ENCODE measurements at regions not wholly inside any gene's neighbourhood (a gene's known extent, or its start where the extent isn't known, plus 50 kb on each side); places are given as distances from the start of the nearest gene placed in this dataset.
"Not testable (repeated sequence)": the region's sequence is repeated elsewhere in the genome, so short reads cannot be mapped to it uniquely, and the experiment has no call there.

DNA sequence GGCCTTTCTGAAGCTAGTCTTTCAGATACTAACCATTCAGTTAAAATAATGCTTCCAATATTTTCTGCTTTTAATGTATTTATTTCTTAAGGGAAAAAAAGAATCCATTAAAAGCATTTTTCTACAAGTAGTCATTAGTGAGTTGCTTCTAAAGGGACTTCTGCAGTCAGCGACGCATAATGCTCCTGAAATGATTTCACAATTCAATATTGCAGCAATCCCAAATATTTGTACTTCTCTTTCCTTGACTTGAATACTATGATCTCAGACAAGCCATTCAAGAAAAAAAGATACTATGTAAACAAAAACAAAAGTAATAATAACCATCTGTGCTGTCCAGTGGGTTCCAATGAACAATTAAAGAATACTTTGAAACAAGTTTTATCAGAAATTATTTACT lies 681.0 kb downstream of the DIPK2A start:
- no peak for FAIRE-seq

DNA sequence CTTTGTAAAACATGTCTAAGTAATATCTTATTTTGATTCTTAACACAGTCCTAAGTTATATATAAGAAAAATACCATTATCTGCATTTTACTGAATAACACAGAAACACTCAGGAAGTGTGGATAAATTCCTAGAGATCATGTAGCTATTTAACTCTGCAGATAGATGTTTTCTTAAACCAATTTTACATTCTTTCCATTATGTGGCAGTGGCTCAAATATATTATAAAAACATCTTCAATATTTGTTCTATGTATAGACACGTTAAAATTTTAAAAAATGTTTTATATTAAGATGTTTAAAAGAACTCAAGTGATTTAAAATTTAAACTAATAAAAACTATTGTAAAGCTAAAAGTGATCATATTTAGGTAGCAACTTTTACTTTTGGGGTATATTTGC lies 683.8 kb downstream of the DIPK2A start:
- FAIRE-seq = no peak

DNA sequence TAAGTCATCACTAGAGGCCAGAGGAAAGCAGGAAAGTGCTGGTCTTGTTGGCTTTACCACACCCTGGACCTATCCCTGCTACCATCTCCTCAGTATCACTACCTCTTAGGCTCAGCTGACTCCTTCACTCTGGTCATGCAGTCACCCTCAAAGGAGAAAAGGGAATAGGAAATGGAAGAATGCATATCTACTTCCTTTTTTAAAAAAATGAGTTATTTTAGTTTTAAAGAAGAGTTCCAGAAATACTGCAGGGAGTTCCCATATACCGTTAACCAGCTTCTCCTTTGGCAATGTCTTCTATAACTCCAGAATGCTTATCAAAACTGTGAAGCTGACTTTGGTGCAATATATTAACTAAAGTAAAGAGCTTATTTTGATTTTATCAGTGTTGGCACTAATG lies 688.6 kb downstream of the DIPK2A start:
- FAIRE-seq = no peak

DNA sequence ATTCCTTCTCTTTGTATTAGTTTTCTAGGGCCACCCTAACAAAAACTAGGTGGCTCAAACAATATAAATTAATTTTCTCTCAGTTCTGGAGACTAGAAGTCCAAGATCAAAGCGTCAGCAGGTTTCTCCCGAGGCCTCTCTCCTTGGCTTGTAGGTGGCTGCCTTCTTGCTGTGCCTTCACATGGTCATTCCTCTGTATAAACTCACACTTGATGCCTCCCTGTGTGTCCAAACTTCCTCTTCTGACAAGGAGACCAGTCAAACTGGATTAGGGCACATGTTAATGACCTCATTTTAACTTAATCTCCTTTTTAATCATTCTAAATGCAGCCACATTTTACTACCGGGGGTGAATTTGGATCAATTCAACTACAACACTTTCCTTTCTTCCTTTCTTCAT lies 691.1 kb downstream of the DIPK2A start:
- FAIRE-seq = no peak

- FAIRE-seq = no peak
Observed at GRCh38 chr3:144663456-144664436, 692.1 kb downstream of the DIPK2A start.

DNA sequence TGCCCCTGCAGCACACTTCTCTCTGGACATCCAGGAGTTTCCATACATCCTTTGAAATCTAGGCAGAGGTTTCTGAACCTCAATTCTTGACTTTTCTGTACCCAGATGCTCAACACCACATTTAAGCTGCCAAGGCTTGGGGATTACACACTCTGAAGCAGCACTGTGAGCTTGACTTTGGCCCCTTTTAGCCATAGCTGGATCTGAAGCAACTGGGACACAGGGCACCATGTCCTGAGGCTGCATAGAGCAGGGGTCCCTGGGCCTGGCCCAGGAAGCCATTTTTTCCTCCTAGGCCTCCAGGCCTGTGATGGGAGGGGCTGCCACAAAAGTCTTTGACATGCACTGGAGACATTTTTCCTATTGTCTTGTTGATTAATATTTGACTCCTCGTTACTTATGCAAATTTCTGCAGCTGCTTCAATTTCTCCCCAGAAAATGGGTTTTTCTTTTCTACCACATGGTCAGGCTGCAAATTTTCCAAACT lies 694.0 kb downstream of the DIPK2A start:
- no peak for FAIRE-seq

- FAIRE-seq = no peak
Observed at GRCh38 chr3:144670571-144670970, 698.9 kb downstream of the DIPK2A start.

DNA sequence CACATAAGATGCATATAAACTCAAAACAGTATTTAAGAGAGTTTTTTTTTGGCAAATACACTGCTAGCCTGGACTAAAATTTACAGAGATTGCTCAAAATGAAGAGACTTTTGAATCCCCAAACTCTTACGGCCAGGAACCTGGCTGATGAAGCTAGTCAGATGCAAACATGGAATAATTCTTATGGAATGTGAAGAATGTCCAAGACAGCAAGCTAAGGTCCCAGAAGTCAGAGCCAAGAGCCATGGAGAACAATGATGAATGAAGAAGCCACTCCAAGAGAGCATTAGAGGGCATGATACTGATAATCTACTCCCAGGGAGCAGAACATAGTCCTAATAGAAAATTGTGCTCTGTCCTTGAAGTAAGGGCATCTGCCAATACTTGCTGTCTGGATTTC lies 705.5 kb downstream of the DIPK2A start:
- FAIRE-seq = no peak

DNA sequence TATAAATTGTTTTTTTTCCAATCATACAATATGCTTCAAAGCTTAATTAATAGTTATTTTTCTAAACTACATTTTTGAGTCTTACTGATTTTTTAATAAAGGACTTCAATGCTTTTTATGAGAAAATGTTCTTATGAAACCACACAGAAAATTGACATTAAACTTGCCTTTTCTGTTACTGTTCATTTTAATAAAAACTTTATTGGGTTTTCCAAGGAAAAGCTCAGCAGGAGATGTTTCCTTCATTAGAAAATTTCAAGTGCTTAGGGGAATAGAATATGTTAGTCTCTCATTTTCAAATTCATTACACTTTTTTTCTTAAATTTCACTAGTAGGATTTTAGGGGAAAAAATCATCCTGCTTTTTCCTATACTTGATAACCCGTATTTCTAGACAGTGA lies 711.4 kb downstream of the DIPK2A start:
- FAIRE-seq = no peak

DNA sequence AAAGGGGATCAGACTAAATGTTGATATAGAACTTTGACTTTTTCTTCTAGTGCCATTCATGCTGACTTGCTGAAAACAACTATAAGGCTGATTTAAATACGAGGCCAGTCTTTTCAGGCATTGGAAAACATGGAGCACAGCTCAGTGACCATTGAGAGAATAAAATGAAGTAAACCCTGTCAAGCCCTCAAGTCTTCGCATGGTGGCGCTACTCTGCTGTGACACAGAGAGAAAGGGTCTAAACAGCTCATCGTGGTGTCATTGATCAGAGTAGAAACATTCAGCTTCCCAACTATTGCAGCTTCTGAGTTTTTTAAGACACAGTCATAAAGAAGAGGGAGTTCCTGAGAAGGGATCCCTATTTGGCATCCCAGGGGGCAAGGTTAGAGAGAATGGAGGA lies 716.2 kb downstream of the DIPK2A start:
- no peak for FAIRE-seq

GRCh38 chr3:144692488-144692887 lies 720.9 kb downstream of the DIPK2A start:
- FAIRE-seq = no peak

GRCh38 chr3:144708437-144708836 lies 736.8 kb downstream of the DIPK2A start:
- no peak for FAIRE-seq

DNA sequence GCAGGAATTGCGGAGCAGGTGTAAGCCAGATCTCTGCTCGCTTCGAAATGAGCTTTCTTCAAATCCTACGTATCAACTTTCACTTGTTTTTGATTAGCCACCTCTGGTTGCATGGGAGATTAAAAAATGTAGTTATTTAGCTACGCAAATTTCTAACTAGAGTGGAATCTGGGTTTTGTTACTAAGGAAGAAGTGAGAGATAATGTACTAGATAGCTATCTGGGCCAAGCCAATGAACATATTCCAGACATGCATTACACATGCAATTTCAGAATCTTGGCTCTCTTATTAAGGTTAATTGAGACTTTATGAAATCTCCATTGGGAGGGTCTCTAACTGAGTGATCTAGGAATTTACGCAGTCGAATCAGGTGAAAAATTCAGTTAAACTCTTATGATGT lies 765.7 kb downstream of the DIPK2A start:
- no peak for FAIRE-seq

DNA sequence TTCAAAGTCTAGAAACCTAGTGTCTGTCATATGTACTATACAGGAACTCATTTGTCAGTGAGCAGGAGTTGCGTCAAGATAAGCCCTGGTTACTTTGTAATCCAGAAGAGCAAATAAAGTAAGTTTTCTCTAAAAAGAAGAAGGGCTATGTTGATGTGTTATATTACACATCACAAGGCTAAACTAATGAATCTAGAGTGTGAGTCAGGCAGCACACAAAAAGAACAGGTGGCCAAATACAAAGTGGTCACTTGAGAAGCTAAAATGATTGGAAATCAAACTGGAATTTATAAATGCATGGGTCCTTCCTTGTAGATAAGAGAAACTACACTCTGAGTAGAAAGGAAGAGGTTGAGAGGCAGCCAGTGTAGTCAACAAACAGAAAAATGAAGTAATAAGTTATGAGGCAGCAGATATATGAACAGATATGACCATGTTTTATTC lies 771.6 kb downstream of the DIPK2A start:
- FAIRE-seq = no peak

DNA sequence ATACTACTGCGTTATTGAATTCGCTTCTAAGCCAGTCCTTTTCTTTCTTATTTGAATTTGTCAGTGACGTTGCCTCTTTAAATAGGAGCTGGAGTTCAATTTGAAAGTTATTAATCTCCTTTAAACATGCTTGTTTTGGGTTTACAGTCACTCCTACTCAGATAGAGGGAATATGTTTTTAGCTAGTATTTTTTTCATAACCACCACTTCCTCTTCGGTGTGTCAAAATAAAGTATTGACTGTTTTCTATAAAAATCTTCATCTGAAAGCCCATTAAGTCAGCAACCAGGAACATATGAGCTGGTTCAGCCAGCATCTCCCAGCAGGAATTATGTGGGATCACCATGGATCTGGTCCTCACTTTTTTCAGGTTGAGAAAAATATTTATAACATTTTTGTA lies 772.9 kb downstream of the DIPK2A start:
- FAIRE-seq = no peak

GRCh38 chr3:144746631-144747030 lies 775.0 kb downstream of the DIPK2A start:
- no peak for FAIRE-seq

GRCh38 chr3:144749536-144750253 lies 778.1 kb downstream of the DIPK2A start:
- not testable (repeated sequence) for FAIRE-seq

DNA sequence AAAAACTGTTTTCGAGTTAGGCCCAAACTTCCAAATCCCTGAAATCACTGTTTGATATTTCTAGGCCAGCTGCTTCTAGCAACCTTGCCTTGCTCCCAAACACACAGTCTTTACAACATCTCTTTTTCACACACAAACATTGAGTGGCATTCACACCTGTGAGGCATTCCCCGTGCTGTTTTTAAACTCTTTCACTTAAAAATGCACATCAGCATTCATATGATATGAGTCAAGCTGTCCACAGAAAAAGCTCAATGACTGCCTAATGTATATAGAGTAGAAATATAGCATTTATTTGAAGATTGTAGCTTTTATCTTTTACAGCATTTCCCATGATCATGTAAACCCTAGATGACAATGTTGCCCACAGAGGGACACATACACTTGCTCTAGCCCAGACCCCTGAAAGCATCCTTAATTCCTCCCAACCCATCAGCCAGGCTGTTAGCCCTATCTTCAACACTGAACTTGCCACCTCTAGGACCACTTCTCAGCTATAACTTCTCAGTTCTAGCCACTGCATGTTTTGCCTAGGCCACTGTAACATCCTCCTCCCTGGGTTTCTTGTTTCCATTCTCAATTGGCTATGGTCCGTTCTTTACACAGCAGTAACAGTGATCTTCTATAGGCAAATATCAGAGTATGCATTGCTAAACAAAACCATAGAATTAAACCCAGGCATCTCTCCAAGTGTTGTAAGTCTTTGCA lies 782.6 kb downstream of the DIPK2A start:
- FAIRE-seq = no peak

- no peak for FAIRE-seq
Observed at GRCh38 chr3:144756704-144757440, 785.2 kb downstream of the DIPK2A start.

- no peak for FAIRE-seq
Observed at GRCh38 chr3:144760831-144761230, 789.2 kb downstream of the DIPK2A start.

DNA sequence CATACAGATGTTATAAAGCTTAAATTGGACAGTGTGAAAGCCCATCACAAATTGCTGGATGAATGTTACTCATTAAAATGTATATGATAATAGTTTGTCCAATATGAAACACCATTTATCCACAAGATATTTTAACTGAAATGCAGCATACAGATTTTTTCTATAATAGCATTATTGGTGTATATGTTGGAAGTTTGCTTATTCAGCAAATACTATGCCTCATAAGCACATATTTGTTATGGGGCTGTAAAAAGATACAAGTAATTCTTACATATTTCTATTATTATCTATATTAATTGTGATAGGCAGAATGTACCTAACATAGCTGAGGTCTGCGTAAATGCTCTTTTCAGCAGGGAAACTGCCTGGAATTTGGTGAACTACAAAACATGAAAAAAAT lies 790.5 kb downstream of the DIPK2A start:
- no peak for FAIRE-seq

GRCh38 chr3:144763878-144764454 lies 792.3 kb downstream of the DIPK2A start:
- FAIRE-seq = no peak

Data from G401.6 (cell line).